HepG2 (cell line): ENCODE measurements at regions not wholly inside any gene's neighbourhood (a gene's known extent, or its start where the extent isn't known, plus 50 kb on each side); places are given as distances from the start of the nearest gene placed in this dataset.

ENCODE experiments used
- ASH2L ChIP-seq: fragments of 300-600, 200-600 bp; sonication (generic); IDR thresholded peaks from 2 replicates; pipeline ENCODE4 v1.7.0; 2017; ENCODE audit warnings: low read depth, mild to moderate bottlenecking, moderate library complexity, mixed read lengths, low read length; ENCODE audit not compliant: insufficient read length
- FIP1L1 ChIP-seq: fragments of 200-400 bp; formaldehyde crosslinking; IDR thresholded peaks from 2 replicates; pipeline ENCODE4 v1.6.1; 2018; ENCODE audit warnings: low read depth, mild to moderate bottlenecking, low read length, moderate library complexity, borderline replicate concordance; ENCODE audit not compliant: insufficient read depth
- HDAC1 ChIP-seq: sonication (generic); formaldehyde crosslinking; IDR thresholded peaks from 2 replicates; pipeline ENCODE4 v1.5.1; 2020; ENCODE audit warnings: mild to moderate bottlenecking, missing genetic modification reagents
- KDM3A ChIP-seq: IDR thresholded peaks from 2 replicates; pipeline ENCODE4 v1.6.1; 2018; ENCODE audit warnings: low read depth, missing compliant biosample characterization
- MAFK ChIP-seq, 2 experiments: IDR thresholded peaks in 1 of 2; conservative IDR thresholded peaks in 1 of 2; 2 replicates each; pipeline ENCODE4 v1.6.1; 2011; ENCODE audit warnings: improper control_type of control experiment in 2 of 2, low read length in 2 of 2
- NR2C2 ChIP-seq: sonication (generic); formaldehyde crosslinking; IDR thresholded peaks from 2 replicates; pipeline ENCODE4 v1.4.0; 2020; ENCODE audit warnings: missing genetic modification reagents, mild to moderate bottlenecking, moderate library complexity, borderline replicate concordance
- PHF20 ChIP-seq: sonication (generic); formaldehyde crosslinking; IDR thresholded peaks from 2 replicates; pipeline ENCODE4 v1.5.0; 2020; ENCODE audit warnings: mild to moderate bottlenecking, missing genetic modification reagents
- SATB2 ChIP-seq: sonication (generic); formaldehyde crosslinking; IDR thresholded peaks from 2 replicates; pipeline ENCODE4 v1.5.0; 2020; ENCODE audit warnings: missing genetic modification reagents
- TMF1 ChIP-seq: sonication (generic); formaldehyde crosslinking; IDR thresholded peaks from 2 replicates; pipeline ENCODE4 v1.8.1; 2022; ENCODE audit warnings: low read depth, missing genetic modification reagents
- ZFX ChIP-seq: sonication (generic); formaldehyde crosslinking; IDR thresholded peaks from 2 replicates; pipeline ENCODE4 v1.4.0; 2020; ENCODE audit warnings: mild to moderate bottlenecking, low read depth, missing genetic modification reagents, moderate library complexity
- ZFY ChIP-seq: sonication (generic); formaldehyde crosslinking; IDR thresholded peaks from 2 replicates; pipeline ENCODE4 v1.4.0; 2020; ENCODE audit warnings: missing genetic modification reagents
- ZNF138 ChIP-seq: sonication (generic); formaldehyde crosslinking; IDR thresholded peaks from 2 replicates; pipeline ENCODE4 v1.5.0; 2020; ENCODE audit warnings: mild to moderate bottlenecking, low read depth, missing genetic modification reagents
- ZNF180 ChIP-seq: sonication (generic); formaldehyde crosslinking; IDR thresholded peaks from 2 replicates; pipeline ENCODE4 v1.4.0; 2020; ENCODE audit warnings: low read depth, missing genetic modification reagents, borderline replicate concordance
- ZNF24 ChIP-seq: fragments of 450-650 bp; IDR thresholded peaks from 2 replicates; pipeline ENCODE4 v1.6.1; 2017; ENCODE audit warnings: antibody characterized with exemption, mild to moderate bottlenecking
- ZNF317 ChIP-seq: sonication (generic); formaldehyde crosslinking; IDR thresholded peaks from 2 replicates; pipeline ENCODE4 v1.5.0; 2020; ENCODE audit warnings: mild to moderate bottlenecking, missing genetic modification reagents
- ZNF543 ChIP-seq: sonication (generic); formaldehyde crosslinking; IDR thresholded peaks from 2 replicates; pipeline ENCODE4 v1.4.0; 2020; ENCODE audit warnings: mild to moderate bottlenecking, missing genetic modification reagents
- ZNF776 ChIP-seq: sonication (generic); formaldehyde crosslinking; IDR thresholded peaks from 2 replicates; pipeline ENCODE4 v1.4.0; 2020; ENCODE audit warnings: mild to moderate bottlenecking, missing genetic modification reagents
- ZNF780A ChIP-seq: sonication (generic); formaldehyde crosslinking; IDR thresholded peaks from 2 replicates; pipeline ENCODE4 v1.8.0; 2022; ENCODE audit warnings: mild to moderate bottlenecking, missing genetic modification reagents, moderate library complexity
- ZSCAN21 ChIP-seq: sonication (generic); formaldehyde crosslinking; IDR thresholded peaks from 2 replicates; pipeline ENCODE4 v1.8.0; 2022; ENCODE audit warnings: mild to moderate bottlenecking, missing genetic modification reagents, moderate library complexity, borderline replicate concordance
- TF ChIP-seq, protein P1 (sequence below): sonication (generic); formaldehyde crosslinking; IDR thresholded peaks from 2 replicates; pipeline ENCODE4 v1.5.0; 2020; ENCODE audit warnings: missing genetic modification reagents
- TF ChIP-seq, protein P2 (sequence below): IDR thresholded peaks from 2 replicates; pipeline ENCODE4 v1.6.1; 2016
- TF ChIP-seq, protein P3 (sequence below): IDR thresholded peaks from 2 replicates; pipeline ENCODE4 v1.6.1; 2016; ENCODE audit warnings: mild to moderate bottlenecking, missing biosample characterization, missing genetic modification reagents
- TF ChIP-seq, protein P4 (sequence below): sonication (generic); formaldehyde crosslinking; IDR thresholded peaks from 2 replicates; pipeline ENCODE4 v1.4.0; 2020; ENCODE audit warnings: missing genetic modification reagents, borderline replicate concordance
- TF ChIP-seq, protein P5 (sequence below): sonication (generic); formaldehyde crosslinking; IDR thresholded peaks from 2 replicates; pipeline ENCODE4 v1.8.1; 2023; ENCODE audit warnings: missing genetic modification reagents, mild to moderate bottlenecking, borderline replicate concordance
- TF ChIP-seq, protein P6 (sequence below): sonication (generic); formaldehyde crosslinking; IDR thresholded peaks from 2 replicates; pipeline ENCODE4 v1.4.0; 2020; ENCODE audit warnings: mild to moderate bottlenecking, missing genetic modification reagents
- TF ChIP-seq, protein P7 (sequence below): sonication (generic); formaldehyde crosslinking; IDR thresholded peaks from 2 replicates; pipeline ENCODE4 v1.5.0; 2020; ENCODE audit warnings: missing genetic modification reagents

DNA sequence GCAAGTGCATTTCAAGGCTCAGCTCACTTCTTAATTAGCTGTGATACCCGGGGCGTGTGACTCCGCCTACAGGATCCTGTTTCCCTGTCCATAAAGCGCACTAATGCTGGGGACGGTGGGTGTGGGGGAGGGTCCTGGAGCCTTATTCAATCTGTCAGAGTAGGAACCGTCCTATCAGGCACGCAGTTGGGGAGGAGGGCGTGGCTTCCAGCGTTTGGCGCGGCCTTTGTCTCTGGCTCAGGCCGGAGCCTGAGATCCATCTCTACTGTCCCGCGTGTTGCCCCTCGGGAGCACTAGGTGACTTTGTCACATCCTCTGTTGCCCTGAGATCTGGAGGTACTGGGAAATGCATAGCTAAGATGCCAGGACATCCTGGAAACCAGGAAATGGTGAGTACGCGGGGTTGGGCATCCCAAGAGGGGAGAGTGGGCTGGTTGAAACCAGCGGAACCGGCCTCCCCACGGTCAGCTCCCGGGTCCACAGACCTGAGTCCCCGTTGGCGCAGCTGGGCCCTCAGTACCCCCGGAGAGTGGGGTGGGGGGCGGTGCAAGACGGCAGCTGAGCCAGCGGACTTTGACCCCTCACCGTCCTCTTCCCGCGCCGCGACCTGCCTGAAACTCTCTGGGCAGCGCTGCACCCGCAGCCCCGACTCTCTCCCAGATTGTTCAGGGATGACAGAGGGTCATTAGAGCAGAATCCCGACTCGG is 104.4 kb upstream of the ZNF92 start (continued):
- TF ChIP-seq ASH2L (peak; percentile 41), NR2C2 (0 out of 2 replicates have a peak, but pooled peaks have one; percentile 17), SATB2 (CRISPR knock-in tag) (no peak), ZNF543 (CRISPR knock-in tag) (no peak), ZNF780A (no peak), PHF20 (CRISPR knock-in tag) (no peak; the same call in 1 of the 2 replicates), FIP1L1 (no peak), ZNF776 (CRISPR knock-in tag) (no peak; the same call in 1 of the 2 replicates), TMF1 (peak; percentile 79; the same call in 1 of the 2 replicates), MAFK (conservative IDR thresholded peaks at IDR 0.05 in 1 of 2, IDR thresholded peaks at IDR 0.05 in 1 of 2; ENCODE audit: low read length in 2 of 2) (no peak), ZNF24 (no peak), HDAC1 (peak; percentile 84), ZNF138 (CRISPR knock-in tag) (no peak), KDM3A (CRISPR knock-in tag) (no peak), ZNF317 (CRISPR knock-in tag) (no peak), ZSCAN21 (CRISPR knock-in tag) (peak; percentile 52; the same call in 1 of the 2 replicates), ZFX (CRISPR knock-in tag) (peak; percentile 88), ZFY (peak; percentile 83), ZNF180 (CRISPR knock-in tag) (no peak)
- TF ChIP-seq, protein P1, sequence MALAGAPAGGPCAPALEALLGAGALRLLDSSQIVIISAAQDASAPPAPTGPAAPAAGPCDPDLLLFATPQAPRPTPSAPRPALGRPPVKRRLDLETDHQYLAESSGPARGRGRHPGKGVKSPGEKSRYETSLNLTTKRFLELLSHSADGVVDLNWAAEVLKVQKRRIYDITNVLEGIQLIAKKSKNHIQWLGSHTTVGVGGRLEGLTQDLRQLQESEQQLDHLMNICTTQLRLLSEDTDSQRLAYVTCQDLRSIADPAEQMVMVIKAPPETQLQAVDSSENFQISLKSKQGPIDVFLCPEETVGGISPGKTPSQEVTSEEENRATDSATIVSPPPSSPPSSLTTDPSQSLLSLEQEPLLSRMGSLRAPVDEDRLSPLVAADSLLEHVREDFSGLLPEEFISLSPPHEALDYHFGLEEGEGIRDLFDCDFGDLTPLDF (CRISPR knock-in tag): peak; percentile 85
- TF ChIP-seq, protein P2, sequence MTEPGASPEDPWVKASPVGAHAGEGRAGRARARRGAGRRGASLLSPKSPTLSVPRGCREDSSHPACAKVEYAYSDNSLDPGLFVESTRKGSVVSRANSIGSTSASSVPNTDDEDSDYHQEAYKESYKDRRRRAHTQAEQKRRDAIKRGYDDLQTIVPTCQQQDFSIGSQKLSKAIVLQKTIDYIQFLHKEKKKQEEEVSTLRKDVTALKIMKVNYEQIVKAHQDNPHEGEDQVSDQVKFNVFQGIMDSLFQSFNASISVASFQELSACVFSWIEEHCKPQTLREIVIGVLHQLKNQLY: no peak
- TF ChIP-seq, protein P3, sequence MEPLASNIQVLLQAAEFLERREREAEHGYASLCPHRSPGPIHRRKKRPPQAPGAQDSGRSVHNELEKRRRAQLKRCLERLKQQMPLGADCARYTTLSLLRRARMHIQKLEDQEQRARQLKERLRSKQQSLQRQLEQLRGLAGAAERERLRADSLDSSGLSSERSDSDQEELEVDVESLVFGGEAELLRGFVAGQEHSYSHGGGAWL (CRISPR knock-in tag): no peak
- TF ChIP-seq, protein P4, sequence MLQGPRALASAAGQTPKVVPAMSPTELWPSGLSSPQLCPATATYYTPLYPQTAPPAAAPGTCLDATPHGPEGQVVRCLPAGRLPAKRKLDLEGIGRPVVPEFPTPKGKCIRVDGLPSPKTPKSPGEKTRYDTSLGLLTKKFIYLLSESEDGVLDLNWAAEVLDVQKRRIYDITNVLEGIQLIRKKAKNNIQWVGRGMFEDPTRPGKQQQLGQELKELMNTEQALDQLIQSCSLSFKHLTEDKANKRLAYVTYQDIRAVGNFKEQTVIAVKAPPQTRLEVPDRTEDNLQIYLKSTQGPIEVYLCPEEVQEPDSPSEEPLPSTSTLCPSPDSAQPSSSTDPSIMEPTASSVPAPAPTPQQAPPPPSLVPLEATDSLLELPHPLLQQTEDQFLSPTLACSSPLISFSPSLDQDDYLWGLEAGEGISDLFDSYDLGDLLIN (CRISPR knock-in tag): peak; percentile 51; the same call in 1 of the 2 replicates
- TF ChIP-seq, protein P5, sequence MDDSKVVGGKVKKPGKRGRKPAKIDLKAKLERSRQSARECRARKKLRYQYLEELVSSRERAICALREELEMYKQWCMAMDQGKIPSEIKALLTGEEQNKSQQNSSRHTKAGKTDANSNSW (CRISPR knock-in tag): no peak
- TF ChIP-seq, protein P6, sequence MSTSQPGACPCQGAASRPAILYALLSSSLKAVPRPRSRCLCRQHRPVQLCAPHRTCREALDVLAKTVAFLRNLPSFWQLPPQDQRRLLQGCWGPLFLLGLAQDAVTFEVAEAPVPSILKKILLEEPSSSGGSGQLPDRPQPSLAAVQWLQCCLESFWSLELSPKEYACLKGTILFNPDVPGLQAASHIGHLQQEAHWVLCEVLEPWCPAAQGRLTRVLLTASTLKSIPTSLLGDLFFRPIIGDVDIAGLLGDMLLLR (CRISPR knock-in tag): no peak
- TF ChIP-seq, protein P7, sequence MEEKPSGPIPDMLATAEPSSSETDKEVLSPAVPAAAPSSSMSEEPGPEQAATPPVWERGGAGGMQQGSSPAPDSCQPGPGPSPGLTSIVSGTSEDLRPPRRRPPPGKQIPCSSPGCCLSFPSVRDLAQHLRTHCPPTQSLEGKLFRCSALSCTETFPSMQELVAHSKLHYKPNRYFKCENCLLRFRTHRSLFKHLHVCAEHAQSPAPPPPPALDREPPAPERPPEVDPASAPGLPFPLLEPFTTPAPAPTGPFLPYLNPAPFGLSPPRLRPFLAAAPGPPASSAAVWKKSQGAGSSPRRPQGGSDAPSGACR (CRISPR knock-in tag): no peak
